Activated CD4-positive, alpha-beta memory T cell treated with anti-CD3 and anti-CD28 coated beads, Interleukin-2, amount 10 ng/mL, durations not matched to agents 7 days and 5 days (primary cell): ENCODE measurements at regions not wholly inside any gene's neighbourhood (a gene's known extent, or its start where the extent isn't known, plus 50 kb on each side); places are given as distances from the start of the nearest gene placed in this dataset.

Source experiments
- CTCF ChIA-PET: fragments of 350-600 bp; sonication (Branson Sonifier 250); formaldehyde crosslinking; loops from one replicate; lab custom pipeline; 2021; ENCODE audit warnings: antibody characterized with exemption, inconsistent platforms; lab: Charles Lee
- POLR2A ChIA-PET: fragments of 350-600 bp; sonication (Branson Sonifier 250); formaldehyde crosslinking; loops from one replicate; lab custom pipeline; 2021; ENCODE audit warnings: antibody characterized with exemption; lab: Charles Lee
- DNase-seq: peaks from one replicate; pipeline ENCODE4 v3.0.0-alpha.2; 2020
- H3K27ac Mint-ChIP-seq: one replicate; pipeline ENCODE4 v1.8.0; 2021; ENCODE audit warnings: mild to moderate bottlenecking, mixed read lengths
- H3K27me3 Mint-ChIP-seq: one replicate; pipeline ENCODE4 v1.8.0; 2021; ENCODE audit warnings: mixed read lengths
- H3K36me3 Mint-ChIP-seq: one replicate; pipeline ENCODE4 v1.8.0; 2021; ENCODE audit warnings: low read depth, mixed read lengths
- H3K4me1 Mint-ChIP-seq: one replicate; pipeline ENCODE4 v1.8.0; 2021; ENCODE audit warnings: mixed read lengths
- H3K4me3 Mint-ChIP-seq: one replicate; pipeline ENCODE4 v1.8.0; 2021; ENCODE audit warnings: mild to moderate bottlenecking, mixed read lengths
- H3K9me3 Mint-ChIP-seq: one replicate; pipeline ENCODE4 v1.8.0; 2021; ENCODE audit warnings: mixed read lengths

- H3K4me3 Mint-ChIP-seq, result no peak overlapping the region
- no peaks in the 10 kb centered on the region for H3K4me1 Mint-ChIP-seq
- ChIA-PET CTCF (no interaction called here), POLR2A (no interaction called here)
- DNase-seq, result no peak
- no peaks in the 10 kb centered on the region for H3K27me3 Mint-ChIP-seq
- no peaks in the 10 kb centered on the region for H3K36me3 Mint-ChIP-seq
- no peaks in the 10 kb centered on the region for H3K9me3 Mint-ChIP-seq
- no peak overlapping the region for H3K27ac Mint-ChIP-seq
These were observed 826.4 kb downstream of the TUSC7 start for GRCh38 chr3:117536006-117536405.

- Mint-ChIP-seq H3K36me3 (no peaks in the 10 kb centered on the region), H3K4me3 (no peak overlapping the region), H3K27me3 (no peaks in the 10 kb centered on the region), H3K27ac (no peak overlapping the region), H3K4me1 (no peaks in the 10 kb centered on the region), H3K9me3 (no peaks in the 10 kb centered on the region)
- no peak for DNase-seq
- CTCF ChIA-PET, result no interaction called here
- POLR2A ChIA-PET, result no interaction called here
These were observed 828.4 kb downstream of the TUSC7 start for GRCh38 chr3:117537949-117538348.

GRCh38 chr3:117539729-117540128, 830.1 kb downstream of the TUSC7 start:
- ChIA-PET CTCF (no interaction called here), POLR2A (no interaction called here)
- Mint-ChIP-seq H3K9me3 (no peaks in the 10 kb centered on the region), H3K4me1 (no peaks in the 10 kb centered on the region), H3K36me3 (no peaks in the 10 kb centered on the region), H3K4me3 (no peak overlapping the region), H3K27ac (no peak overlapping the region), H3K27me3 (no peaks in the 10 kb centered on the region)
- no peak for DNase-seq

GRCh38 chr3:117540597-117540996, 831.0 kb downstream of the TUSC7 start:
- Mint-ChIP-seq H3K4me1 (no peaks in the 10 kb centered on the region), H3K36me3 (no peaks in the 10 kb centered on the region), H3K27me3 (no peaks in the 10 kb centered on the region), H3K4me3 (no peak overlapping the region), H3K27ac (no peak overlapping the region), H3K9me3 (no peaks in the 10 kb centered on the region)
- CTCF ChIA-PET, result no interaction called here
- POLR2A ChIA-PET, result no interaction called here
- no peak for DNase-seq

GRCh38 chr3:117541721-117542120, 832.1 kb downstream of the TUSC7 start:
- Mint-ChIP-seq H3K4me1 (no peaks in the 10 kb centered on the region), H3K9me3 (peaks cover 4% of the 10 kb centered on the region), H3K27ac (no peak overlapping the region), H3K36me3 (no peaks in the 10 kb centered on the region), H3K4me3 (no peak overlapping the region), H3K27me3 (no peaks in the 10 kb centered on the region)
- DNase-seq, result no peak
- ChIA-PET CTCF (no interaction called here), POLR2A (no interaction called here)

- H3K4me1 Mint-ChIP-seq, result no peaks in the 10 kb centered on the region
- H3K9me3 Mint-ChIP-seq, result peaks cover 4% of the 10 kb centered on the region
- no peak for DNase-seq
- POLR2A ChIA-PET, result no interaction called here
- CTCF ChIA-PET, result no interaction called here
- no peak overlapping the region for H3K27ac Mint-ChIP-seq
- no peaks in the 10 kb centered on the region for H3K36me3 Mint-ChIP-seq
- H3K4me3 Mint-ChIP-seq, result no peak overlapping the region
- no peaks in the 10 kb centered on the region for H3K27me3 Mint-ChIP-seq
These were observed 833.9 kb downstream of the TUSC7 start for GRCh38 chr3:117543521-117543920.

GRCh38 chr3:117545484-117545883, 835.9 kb downstream of the TUSC7 start:
- H3K9me3 Mint-ChIP-seq, result peaks cover 4% of the 10 kb centered on the region
- no peaks in the 10 kb centered on the region for H3K4me1 Mint-ChIP-seq
- ChIA-PET POLR2A (no interaction called here), CTCF (no interaction called here)
- H3K27me3 Mint-ChIP-seq, result no peaks in the 10 kb centered on the region
- DNase-seq, result no peak
- no peaks in the 10 kb centered on the region for H3K36me3 Mint-ChIP-seq
- no peak overlapping the region for H3K4me3 Mint-ChIP-seq
- no peak overlapping the region for H3K27ac Mint-ChIP-seq

- H3K36me3 Mint-ChIP-seq, result no peaks in the 10 kb centered on the region
- no peaks in the 10 kb centered on the region for H3K4me1 Mint-ChIP-seq
- no peak overlapping the region for H3K27ac Mint-ChIP-seq
- ChIA-PET CTCF (no interaction called here), POLR2A (no interaction called here)
- peaks cover 4% of the 10 kb centered on the region for H3K9me3 Mint-ChIP-seq
- no peaks in the 10 kb centered on the region for H3K27me3 Mint-ChIP-seq
- DNase-seq, result no peak
- H3K4me3 Mint-ChIP-seq, result no peak overlapping the region
These were observed 838.5 kb downstream of the TUSC7 start for GRCh38 chr3:117547956-117548550.

- ChIA-PET CTCF (no interaction called here), POLR2A (no interaction called here)
- H3K4me3 Mint-ChIP-seq, result no peak overlapping the region
- no peaks in the 10 kb centered on the region for H3K36me3 Mint-ChIP-seq
- DNase-seq, result no peak
- no peaks in the 10 kb centered on the region for H3K27me3 Mint-ChIP-seq
- no peak overlapping the region for H3K27ac Mint-ChIP-seq
- H3K9me3 Mint-ChIP-seq, result peaks cover 7% of the 10 kb centered on the region
- no peaks in the 10 kb centered on the region for H3K4me1 Mint-ChIP-seq
These were observed 839.0 kb downstream of the TUSC7 start for GRCh38 chr3:117548600-117548999.

- Mint-ChIP-seq H3K4me3 (no peak overlapping the region), H3K27ac (no peak overlapping the region), H3K9me3 (peaks cover 10% of the 10 kb centered on the region), H3K4me1 (no peaks in the 10 kb centered on the region), H3K27me3 (no peaks in the 10 kb centered on the region), H3K36me3 (no peaks in the 10 kb centered on the region)
- DNase-seq, result no peak
- ChIA-PET CTCF (no interaction called here), POLR2A (no interaction called here)
These were observed 840.1 kb downstream of the TUSC7 start for GRCh38 chr3:117549716-117550115.

GRCh38 chr3:117550766-117551165, 841.2 kb downstream of the TUSC7 start:
- no peaks in the 10 kb centered on the region for H3K27me3 Mint-ChIP-seq
- H3K36me3 Mint-ChIP-seq, result no peaks in the 10 kb centered on the region
- DNase-seq, result no peak
- H3K4me1 Mint-ChIP-seq, result no peaks in the 10 kb centered on the region
- H3K4me3 Mint-ChIP-seq, result no peak overlapping the region
- peaks cover 10% of the 10 kb centered on the region for H3K9me3 Mint-ChIP-seq
- H3K27ac Mint-ChIP-seq, result no peak overlapping the region
- ChIA-PET CTCF (interaction anchor here (0.6 to 1.1 kb wide), 2 partner anchors 26 to 28 kb away, joined by 3 read pairs; no protein-coding TSS in a partner anchor), POLR2A (no interaction called here)

- Mint-ChIP-seq H3K27me3 (no peaks in the 10 kb centered on the region), H3K27ac (no peak overlapping the region), H3K4me3 (no peak overlapping the region)
These were observed 843.9 kb downstream of the TUSC7 start for GRCh38 chr3:117553461-117553860.

GRCh38 chr3:117556646-117557407, 847.2 kb downstream of the TUSC7 start:
- Mint-ChIP-seq H3K4me3 (no peak overlapping the region), H3K36me3 (no peaks in the 10 kb centered on the region), H3K27ac (no peak overlapping the region), H3K27me3 (no peaks in the 10 kb centered on the region), H3K4me1 (no peaks in the 10 kb centered on the region), H3K9me3 (peaks cover 11% of the 10 kb centered on the region)
- no peak for DNase-seq
- ChIA-PET POLR2A (no interaction called here), CTCF (no interaction called here)

More at GRCh38 chr3:117553461-117553860, 843.9 kb downstream of the TUSC7 start:
- CTCF ChIA-PET, result no interaction called here
- Mint-ChIP-seq H3K36me3 (no peaks in the 10 kb centered on the region), H3K4me1 (no peaks in the 10 kb centered on the region), H3K9me3 (peaks cover 6% of the 10 kb centered on the region)
- POLR2A ChIA-PET, result no interaction called here
- DNase-seq, result no peak
